Panc1 (cell line): ENCODE measurements at regions not wholly inside any gene's neighbourhood (a gene's known extent, or its start where the extent isn't known, plus 50 kb on each side); places are given as distances from the start of the nearest gene placed in this dataset.

Experiments
- ATAC-seq: fragments of 200-7000 bp; cut with Tn5 transposase; 2 replicates; pipeline ENCODE4 v1.9.1; 2020; ENCODE audit warnings: mild to moderate bottlenecking, moderate library complexity
- BruUV-seq: library from RNA; stranded (reverse); fragments of 400-500 nt; replicated peaks from 2 replicates; lab custom pipeline; 2021; lab: Mats Ljungman, UMichigan
- CTCF ChIA-PET: fragments of 300-600 bp; sonication (Branson Sonifier 250); formaldehyde crosslinking; loops from one replicate; lab custom pipeline; 2022; ENCODE audit warnings: antibody characterized with exemption; lab: Charles Lee
- POLR2A ChIA-PET: fragments of 300-600 bp; sonication (Branson Sonifier 250); formaldehyde crosslinking; loops from one replicate; lab custom pipeline; 2022; ENCODE audit warnings: antibody characterized with exemption; lab: Charles Lee
- DNase-seq: peaks from one replicate; pipeline ENCODE4 v3.0.0-alpha.2; 2010; ENCODE audit warnings: low read depth, low spot score
- H3K27ac ChIP-seq: 2 replicates; pipeline ENCODE4 v1.5.1; 2011; ENCODE audit warnings: mild to moderate bottlenecking, low read length, inconsistent platforms
- H3K27me3 ChIP-seq: fragments of 200-500 bp; sonication (Bioruptor generic); 2 replicates; pipeline ENCODE4 v1.6.0; 2014; ENCODE audit warnings: low read length, inconsistent platforms; ENCODE audit not compliant: control insufficient read depth, insufficient read depth
- H3K36me3 ChIP-seq: fragments of 200-500 bp; sonication (Bioruptor generic); 2 replicates; pipeline ENCODE4 v1.5.1; 2014; ENCODE audit warnings: inconsistent platforms, mild to moderate bottlenecking, low read length, moderate library complexity; ENCODE audit not compliant: control insufficient read depth, insufficient read depth
- H3K4me1 ChIP-seq: 2 replicates; pipeline ENCODE4 v1.5.1; 2011; ENCODE audit warnings: inconsistent platforms, mild to moderate bottlenecking, low read length, moderate library complexity; ENCODE audit not compliant: control insufficient read depth, insufficient read depth
- H3K4me3 ChIP-seq, 2 experiments: 2 replicates each; pipeline ENCODE4 v1.5.1; 2011 to 2012; ENCODE audit warnings: low read depth in 2 of 2, low read length in 2 of 2, mild to moderate bottlenecking in 2 of 2, inconsistent platforms in 1 of 2, moderate library complexity in 1 of 2
- H3K9me3 ChIP-seq: fragments of 200-500 bp; sonication (Bioruptor generic); 2 replicates; pipeline ENCODE4 v1.5.1; 2014; ENCODE audit warnings: low read depth, mild to moderate bottlenecking, inconsistent platforms, low read length, moderate library complexity; ENCODE audit not compliant: control insufficient read depth, insufficient read depth
- CTCF ChIP-seq: fragments of 450-650 bp; IDR thresholded peaks from 2 replicates; pipeline ENCODE4 v1.5.1; 2017; ENCODE audit warnings: mild to moderate bottlenecking
- POLR2AphosphoS5 ChIP-seq: IDR thresholded peaks from 2 replicates; pipeline ENCODE4 v1.6.1; 2012; ENCODE audit warnings: mild to moderate bottlenecking, low read depth, low read length, moderate library complexity
- SIN3A ChIP-seq: IDR thresholded peaks from 2 replicates; pipeline ENCODE4 v1.6.1; 2012; ENCODE audit warnings: low read depth, mild to moderate bottlenecking, low read length, moderate library complexity, borderline replicate concordance; ENCODE audit not compliant: insufficient read depth
- TCF7L2 ChIP-seq: IDR thresholded peaks from 2 replicates; pipeline ENCODE4 v1.6.1; 2011; ENCODE audit warnings: mild to moderate bottlenecking, low read depth, low read length, inconsistent platforms
- in situ Hi-C: cut with HindIII; loops from 2 replicates; pipeline ENCODE4 v1.10.0; 2016; ENCODE audit warnings: low sequenced_read_pairs, low pct_unique_long_range_greater_than_20kb
- intact Hi-C: fragments of 100-400 bp; cut with micrococcal nuclease; formaldehyde crosslinking; loops from one replicate; pipeline ENCODE4 v1.10.0; 2022; ENCODE audit not compliant: unreplicated experiment
- TF ChIP-seq, protein P1 (sequence below), 2 experiments: IDR thresholded peaks; 2 replicates each; pipeline ENCODE4 v1.6.1; 2011 to 2012; ENCODE audit warnings: low read depth in 2 of 2, control low read depth in 1 of 2, low read length in 1 of 2, mild to moderate bottlenecking in 1 of 2, moderate library complexity in 1 of 2; ENCODE audit not compliant: insufficient read depth in 1 of 2

- Histone ChIP-seq H3K4me3 (no peak overlapping the region), H3K27me3 (no peaks in the 10 kb centered on the region), H3K9me3 (no peaks in the 10 kb centered on the region), H3K4me1 (peaks cover 11% of the 10 kb centered on the region), H3K27ac (no peak overlapping the region), H3K36me3 (no peaks in the 10 kb centered on the region)
- in situ Hi-C loops (no loop called here), intact Hi-C loops (no loop called here)
- ATAC-seq (no peak), DNase-seq (no peak)
- ChIA-PET POLR2A (interaction anchor here (0.6 kb wide), 1 partner anchor 54 kb away, joined by 3 read pairs; no protein-coding TSS in a partner anchor), CTCF (no interaction called here)
- no TSS peak for BruUV-seq
- TF ChIP-seq, protein P1, sequence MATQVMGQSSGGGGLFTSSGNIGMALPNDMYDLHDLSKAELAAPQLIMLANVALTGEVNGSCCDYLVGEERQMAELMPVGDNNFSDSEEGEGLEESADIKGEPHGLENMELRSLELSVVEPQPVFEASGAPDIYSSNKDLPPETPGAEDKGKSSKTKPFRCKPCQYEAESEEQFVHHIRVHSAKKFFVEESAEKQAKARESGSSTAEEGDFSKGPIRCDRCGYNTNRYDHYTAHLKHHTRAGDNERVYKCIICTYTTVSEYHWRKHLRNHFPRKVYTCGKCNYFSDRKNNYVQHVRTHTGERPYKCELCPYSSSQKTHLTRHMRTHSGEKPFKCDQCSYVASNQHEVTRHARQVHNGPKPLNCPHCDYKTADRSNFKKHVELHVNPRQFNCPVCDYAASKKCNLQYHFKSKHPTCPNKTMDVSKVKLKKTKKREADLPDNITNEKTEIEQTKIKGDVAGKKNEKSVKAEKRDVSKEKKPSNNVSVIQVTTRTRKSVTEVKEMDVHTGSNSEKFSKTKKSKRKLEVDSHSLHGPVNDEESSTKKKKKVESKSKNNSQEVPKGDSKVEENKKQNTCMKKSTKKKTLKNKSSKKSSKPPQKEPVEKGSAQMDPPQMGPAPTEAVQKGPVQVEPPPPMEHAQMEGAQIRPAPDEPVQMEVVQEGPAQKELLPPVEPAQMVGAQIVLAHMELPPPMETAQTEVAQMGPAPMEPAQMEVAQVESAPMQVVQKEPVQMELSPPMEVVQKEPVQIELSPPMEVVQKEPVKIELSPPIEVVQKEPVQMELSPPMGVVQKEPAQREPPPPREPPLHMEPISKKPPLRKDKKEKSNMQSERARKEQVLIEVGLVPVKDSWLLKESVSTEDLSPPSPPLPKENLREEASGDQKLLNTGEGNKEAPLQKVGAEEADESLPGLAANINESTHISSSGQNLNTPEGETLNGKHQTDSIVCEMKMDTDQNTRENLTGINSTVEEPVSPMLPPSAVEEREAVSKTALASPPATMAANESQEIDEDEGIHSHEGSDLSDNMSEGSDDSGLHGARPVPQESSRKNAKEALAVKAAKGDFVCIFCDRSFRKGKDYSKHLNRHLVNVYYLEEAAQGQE (IDR thresholded peaks at IDR 0.05; ENCODE audit: insufficient read depth in 1 of 2, low read depth in 2 of 2, low read length in 1 of 2) = no peak
- TF ChIP-seq TCF7L2 = no peak
- no peak for TF ChIP-seq CTCF
- TF ChIP-seq POLR2AphosphoS5 = no peak
- no peak for TF ChIP-seq SIN3A
Measured at GRCh38 chr20:17844133-17844429, 124.5 kb downstream of the SNX5 start.

DNA sequence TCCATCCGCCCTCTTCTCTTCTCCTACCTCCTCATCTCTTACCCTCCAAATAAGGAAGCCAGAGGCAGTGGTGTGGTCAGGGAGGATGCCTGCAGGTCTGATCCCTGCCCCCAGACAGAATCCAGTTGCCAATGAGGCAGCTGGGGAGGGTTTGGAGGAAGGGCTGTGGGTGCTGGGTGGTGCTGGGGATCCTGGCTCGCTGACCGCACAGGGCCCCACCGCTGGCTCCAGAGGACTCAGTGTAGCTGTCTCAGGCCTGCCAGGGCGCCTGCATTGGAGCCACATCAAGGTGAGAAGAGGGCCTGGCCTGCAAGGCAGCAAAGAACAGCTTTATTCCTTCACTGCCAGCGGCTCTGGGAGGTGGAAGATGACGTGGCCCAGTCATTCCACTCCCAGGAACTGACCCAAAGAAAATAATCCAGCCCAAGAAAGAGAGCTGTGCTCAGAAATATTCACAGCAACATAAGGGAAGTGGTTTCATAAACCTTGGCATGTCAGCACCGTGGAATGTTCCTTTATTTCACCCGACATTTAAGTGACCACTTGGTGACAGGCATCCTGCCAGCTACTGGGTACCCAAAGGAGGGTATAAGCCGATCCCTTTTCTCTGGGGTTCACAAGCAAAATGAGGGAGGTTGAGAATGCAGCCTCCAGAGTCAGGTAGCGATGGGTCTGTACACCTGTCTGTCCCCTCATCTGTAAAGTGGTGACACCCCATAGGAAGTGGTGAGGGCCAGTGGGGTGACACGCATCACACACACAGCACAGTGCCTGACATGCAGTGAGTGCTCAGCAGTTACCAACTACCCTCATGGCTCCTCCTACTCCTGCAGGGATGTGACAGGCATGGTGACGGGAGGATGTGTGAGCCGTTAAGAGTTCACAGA lies 125.1 kb downstream of the SNX5 start:
- ATAC-seq = peak; percentile 91
- ChIA-PET CTCF (no interaction called here), POLR2A (interaction anchor here (0.6 kb wide), 1 partner anchor 55 kb away, joined by 3 read pairs; no protein-coding TSS in a partner anchor)

More for the DNA sequence above, 125.1 kb downstream of the SNX5 start:
- intact Hi-C loops = no loop called here
- Histone ChIP-seq H3K36me3 (no peaks in the 10 kb centered on the region), H3K4me1 (peaks cover 11% of the 10 kb centered on the region), H3K4me3 (peak overlapping the region in 1 of 2 experiments; percentile 11; a peak in 1 of 4 replicates), H3K9me3 (no peaks in the 10 kb centered on the region), H3K27ac (no peak overlapping the region), H3K27me3 (no peaks in the 10 kb centered on the region)
- in situ Hi-C loops = no loop called here
- BruUV-seq = no TSS peak
- TF ChIP-seq POLR2AphosphoS5 (no peak), CTCF (no peak), TCF7L2 (no peak), SIN3A (no peak)
- TF ChIP-seq, protein P1 (IDR thresholded peaks at IDR 0.05; ENCODE audit: insufficient read depth in 1 of 2, low read depth in 2 of 2, low read length in 1 of 2) = no peak
- DNase-seq = peak; percentile 69
